Panc1 (cell line): ENCODE measurements at regions not wholly inside any gene's neighbourhood (a gene's known extent, or its start where the extent isn't known, plus 50 kb on each side); places are given as distances from the start of the nearest gene placed in this dataset.

Experiments used
- ATAC-seq: fragments of 200-7000 bp; cut with Tn5 transposase; 2 replicates; pipeline ENCODE4 v1.9.1; 2020; ENCODE audit warnings: mild to moderate bottlenecking, moderate library complexity
- BruUV-seq: library from RNA; stranded (reverse); fragments of 400-500 nt; replicated peaks from 2 replicates; lab custom pipeline; 2021; lab: Mats Ljungman, UMichigan
- CTCF ChIA-PET: fragments of 300-600 bp; sonication (Branson Sonifier 250); formaldehyde crosslinking; loops from one replicate; lab custom pipeline; 2022; ENCODE audit warnings: antibody characterized with exemption; lab: Charles Lee
- POLR2A ChIA-PET: fragments of 300-600 bp; sonication (Branson Sonifier 250); formaldehyde crosslinking; loops from one replicate; lab custom pipeline; 2022; ENCODE audit warnings: antibody characterized with exemption; lab: Charles Lee
- DNase-seq: peaks from one replicate; pipeline ENCODE4 v3.0.0-alpha.2; 2010; ENCODE audit warnings: low read depth, low spot score
- H3K27ac ChIP-seq: 2 replicates; pipeline ENCODE4 v1.5.1; 2011; ENCODE audit warnings: mild to moderate bottlenecking, low read length, inconsistent platforms
- H3K27me3 ChIP-seq: fragments of 200-500 bp; sonication (Bioruptor generic); 2 replicates; pipeline ENCODE4 v1.6.0; 2014; ENCODE audit warnings: low read length, inconsistent platforms; ENCODE audit not compliant: control insufficient read depth, insufficient read depth
- H3K36me3 ChIP-seq: fragments of 200-500 bp; sonication (Bioruptor generic); 2 replicates; pipeline ENCODE4 v1.5.1; 2014; ENCODE audit warnings: inconsistent platforms, mild to moderate bottlenecking, low read length, moderate library complexity; ENCODE audit not compliant: control insufficient read depth, insufficient read depth
- H3K4me1 ChIP-seq: 2 replicates; pipeline ENCODE4 v1.5.1; 2011; ENCODE audit warnings: inconsistent platforms, mild to moderate bottlenecking, low read length, moderate library complexity; ENCODE audit not compliant: control insufficient read depth, insufficient read depth
- H3K4me3 ChIP-seq, 2 experiments: 2 replicates each; pipeline ENCODE4 v1.5.1; 2011 to 2012; ENCODE audit warnings: low read depth in 2 of 2, low read length in 2 of 2, mild to moderate bottlenecking in 2 of 2, inconsistent platforms in 1 of 2, moderate library complexity in 1 of 2
- H3K9me3 ChIP-seq: fragments of 200-500 bp; sonication (Bioruptor generic); 2 replicates; pipeline ENCODE4 v1.5.1; 2014; ENCODE audit warnings: low read depth, mild to moderate bottlenecking, inconsistent platforms, low read length, moderate library complexity; ENCODE audit not compliant: control insufficient read depth, insufficient read depth
- POLR2AphosphoS5 ChIP-seq: IDR thresholded peaks from 2 replicates; pipeline ENCODE4 v1.6.1; 2012; ENCODE audit warnings: mild to moderate bottlenecking, low read depth, low read length, moderate library complexity
- REST ChIP-seq, 2 experiments: IDR thresholded peaks; 2 replicates each; pipeline ENCODE4 v1.6.1; 2011 to 2012; ENCODE audit warnings: low read depth in 2 of 2, control low read depth in 1 of 2, low read length in 1 of 2, mild to moderate bottlenecking in 1 of 2, moderate library complexity in 1 of 2; ENCODE audit not compliant: insufficient read depth in 1 of 2
- SIN3A ChIP-seq: IDR thresholded peaks from 2 replicates; pipeline ENCODE4 v1.6.1; 2012; ENCODE audit warnings: low read depth, mild to moderate bottlenecking, low read length, moderate library complexity, borderline replicate concordance; ENCODE audit not compliant: insufficient read depth
- TCF7L2 ChIP-seq: IDR thresholded peaks from 2 replicates; pipeline ENCODE4 v1.6.1; 2011; ENCODE audit warnings: mild to moderate bottlenecking, low read depth, low read length, inconsistent platforms
- in situ Hi-C: cut with HindIII; loops from 2 replicates; pipeline ENCODE4 v1.10.0; 2016; ENCODE audit warnings: low sequenced_read_pairs, low pct_unique_long_range_greater_than_20kb
- intact Hi-C: fragments of 100-400 bp; cut with micrococcal nuclease; formaldehyde crosslinking; loops from one replicate; pipeline ENCODE4 v1.10.0; 2022; ENCODE audit not compliant: unreplicated experiment
- TF ChIP-seq, protein P1 (sequence below): fragments of 450-650 bp; IDR thresholded peaks from 2 replicates; pipeline ENCODE4 v1.5.1; 2017; ENCODE audit warnings: mild to moderate bottlenecking

DNA sequence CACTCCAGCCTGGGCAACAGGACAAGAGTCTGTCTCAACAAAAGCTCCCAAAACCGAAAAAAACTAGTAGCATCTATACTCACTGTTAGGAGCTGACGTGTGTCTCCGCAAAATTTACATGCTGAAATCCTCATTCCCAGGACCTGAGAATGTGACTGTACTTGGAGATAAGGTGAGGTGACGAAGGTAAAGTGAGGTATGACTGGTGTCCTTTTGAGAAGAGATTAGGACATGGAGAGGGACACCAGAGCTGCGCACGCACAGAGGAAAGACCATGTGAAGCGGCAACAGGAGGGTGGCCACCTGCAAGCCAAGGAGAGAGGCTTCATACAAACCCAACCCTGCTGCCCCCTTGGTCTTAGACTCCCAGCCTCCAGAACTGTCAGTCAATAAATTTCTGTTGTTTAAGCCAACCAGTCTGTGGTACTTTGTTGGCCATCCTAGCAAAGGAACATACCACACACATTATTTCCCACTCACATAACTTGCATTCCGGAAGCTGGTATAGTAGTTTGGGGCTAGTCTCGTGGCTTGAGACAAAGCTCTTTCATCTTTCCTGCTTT lies 1154.0 kb upstream of the CELF2 start:
- intact Hi-C loops (no loop called here), in situ Hi-C loops (no loop called here)
- Histone ChIP-seq H3K4me3 (no peak overlapping the region), H3K9me3 (no peaks in the 10 kb centered on the region), H3K36me3 (no peaks in the 10 kb centered on the region), H3K27me3 (no peaks in the 10 kb centered on the region), H3K4me1 (no peaks in the 10 kb centered on the region), H3K27ac (no peak overlapping the region)
- no TSS peak for BruUV-seq
- ChIA-PET CTCF (no interaction called here), POLR2A (no interaction called here)
- TF ChIP-seq, protein P1, sequence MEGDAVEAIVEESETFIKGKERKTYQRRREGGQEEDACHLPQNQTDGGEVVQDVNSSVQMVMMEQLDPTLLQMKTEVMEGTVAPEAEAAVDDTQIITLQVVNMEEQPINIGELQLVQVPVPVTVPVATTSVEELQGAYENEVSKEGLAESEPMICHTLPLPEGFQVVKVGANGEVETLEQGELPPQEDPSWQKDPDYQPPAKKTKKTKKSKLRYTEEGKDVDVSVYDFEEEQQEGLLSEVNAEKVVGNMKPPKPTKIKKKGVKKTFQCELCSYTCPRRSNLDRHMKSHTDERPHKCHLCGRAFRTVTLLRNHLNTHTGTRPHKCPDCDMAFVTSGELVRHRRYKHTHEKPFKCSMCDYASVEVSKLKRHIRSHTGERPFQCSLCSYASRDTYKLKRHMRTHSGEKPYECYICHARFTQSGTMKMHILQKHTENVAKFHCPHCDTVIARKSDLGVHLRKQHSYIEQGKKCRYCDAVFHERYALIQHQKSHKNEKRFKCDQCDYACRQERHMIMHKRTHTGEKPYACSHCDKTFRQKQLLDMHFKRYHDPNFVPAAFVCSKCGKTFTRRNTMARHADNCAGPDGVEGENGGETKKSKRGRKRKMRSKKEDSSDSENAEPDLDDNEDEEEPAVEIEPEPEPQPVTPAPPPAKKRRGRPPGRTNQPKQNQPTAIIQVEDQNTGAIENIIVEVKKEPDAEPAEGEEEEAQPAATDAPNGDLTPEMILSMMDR = no peak
- no peak for TF ChIP-seq SIN3A
- no peak for TF ChIP-seq REST (IDR thresholded peaks at IDR 0.05; ENCODE audit: insufficient read depth in 1 of 2, low read depth in 2 of 2, low read length in 1 of 2)
- no peak for TF ChIP-seq TCF7L2
- TF ChIP-seq POLR2AphosphoS5 = no peak
- no peak for DNase-seq
- ATAC-seq = no peak

DNA sequence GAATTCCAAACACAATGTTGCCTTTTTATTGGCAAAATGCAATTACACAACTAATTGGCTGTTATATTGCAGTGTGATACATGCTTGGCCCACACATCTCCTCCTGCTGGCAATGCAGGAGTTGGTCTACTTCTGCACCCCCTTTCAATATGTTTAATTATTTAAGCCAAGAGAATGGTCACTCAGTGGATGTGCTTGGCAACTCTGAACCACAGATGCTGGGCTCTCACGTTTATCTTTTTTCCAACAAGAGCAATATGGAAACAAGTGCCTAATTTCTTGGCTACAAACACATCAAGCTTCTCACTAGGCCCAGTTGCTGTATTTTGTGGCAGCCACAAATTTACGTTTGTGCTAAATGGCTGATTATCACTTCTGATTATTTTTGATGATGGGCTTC lies 1149.2 kb upstream of the CELF2 start:
- intact Hi-C loops = no loop called here
- no peaks in the 10 kb centered on the region; the same call in 1 of the 2 replicates for H3K9me3 ChIP-seq
- no TSS peak for BruUV-seq
- in situ Hi-C loops = no loop called here
- DNase-seq = no peak
- no peaks in the 10 kb centered on the region for H3K27me3 ChIP-seq
- no peak for ATAC-seq
- ChIA-PET POLR2A (no interaction called here), CTCF (no interaction called here)
- no peak overlapping the region for H3K4me3 ChIP-seq
- no peak overlapping the region for H3K27ac ChIP-seq
- H3K36me3 ChIP-seq = no peaks in the 10 kb centered on the region
- TF ChIP-seq POLR2AphosphoS5 (no peak), REST (IDR thresholded peaks at IDR 0.05; ENCODE audit: insufficient read depth in 1 of 2, low read depth in 2 of 2, low read length in 1 of 2) (no peak), SIN3A (no peak), TCF7L2 (no peak)
- TF ChIP-seq, protein P1 = no peak
- no peaks in the 10 kb centered on the region for H3K4me1 ChIP-seq
